ENCODE measurements at regions not wholly inside any gene's neighbourhood (a gene's known extent, or its start where the extent isn't known, plus 50 kb on each side); places are given as distances from the start of the nearest gene placed in this dataset.

DNA sequence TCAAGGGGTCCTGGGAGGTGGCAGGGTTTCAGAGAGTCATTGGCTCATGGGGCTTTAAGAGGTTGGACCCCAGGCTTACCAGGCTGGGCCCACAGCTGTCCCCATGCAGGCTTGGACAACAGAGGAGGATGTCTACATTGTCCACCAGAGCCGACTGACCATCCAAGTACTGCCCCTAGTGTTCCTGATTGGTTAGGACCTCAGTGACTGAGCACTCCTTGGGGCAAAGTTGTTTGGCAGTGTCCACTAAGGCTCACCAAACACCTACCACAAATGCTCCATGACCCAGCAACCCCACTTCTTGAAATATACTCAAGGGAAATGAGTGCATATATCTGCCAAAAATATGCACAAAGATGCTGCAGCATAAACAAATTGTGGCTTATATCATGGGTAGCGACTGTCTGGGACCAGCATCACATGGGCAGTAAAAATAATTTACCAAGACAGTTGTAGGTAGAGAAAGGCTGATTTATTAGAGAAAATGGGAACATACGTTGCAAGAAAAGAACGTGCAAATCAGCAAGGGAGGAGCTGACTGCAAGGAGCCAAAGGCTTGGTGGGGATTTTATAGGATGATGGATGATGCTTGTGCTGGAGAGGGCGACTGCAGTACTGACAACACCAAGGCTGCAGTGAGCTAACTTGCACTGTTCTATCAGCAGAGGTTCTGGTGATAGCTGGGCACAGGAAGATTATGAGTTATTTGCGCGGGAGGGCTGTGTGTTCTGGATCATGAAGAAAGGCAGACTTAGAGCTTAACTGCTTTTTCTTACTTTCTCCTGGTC, 265.2 kb downstream of the GADD45G start:
- TF ChIP-seq CTCF (IDR thresholded peaks at IDR 0.05): no peak
- no peak for TF ChIP-seq EP300 (IDR thresholded peaks at IDR 0.05; ENCODE audit: low read depth)
- no peak for TF ChIP-seq POLR2A (IDR thresholded peaks at IDR 0.05)
